GM12891 (cell line): ENCODE measurements at regions not wholly inside any gene's neighbourhood (a gene's known extent, or its start where the extent isn't known, plus 50 kb on each side); places are given as distances from the start of the nearest gene placed in this dataset.

Experiments used
- POLR2A ChIP-seq: IDR thresholded peaks from 2 replicates; pipeline ENCODE4 v1.6.1; 2011; ENCODE audit warnings: low read depth, low read length, control low read depth
- POLR2AphosphoS5 ChIP-seq: IDR thresholded peaks from 2 replicates; pipeline ENCODE4 v1.6.1; 2011; ENCODE audit warnings: low read depth, low read length, control low read depth
- SPI1 ChIP-seq: IDR thresholded peaks from 2 replicates; pipeline ENCODE4 v1.6.1; 2011; ENCODE audit warnings: low read depth, low read length, control low read depth
- TAF1 ChIP-seq: IDR thresholded peaks from 2 replicates; pipeline ENCODE4 v1.6.1; 2011; ENCODE audit warnings: low read depth, low read length, control low read depth

DNA sequence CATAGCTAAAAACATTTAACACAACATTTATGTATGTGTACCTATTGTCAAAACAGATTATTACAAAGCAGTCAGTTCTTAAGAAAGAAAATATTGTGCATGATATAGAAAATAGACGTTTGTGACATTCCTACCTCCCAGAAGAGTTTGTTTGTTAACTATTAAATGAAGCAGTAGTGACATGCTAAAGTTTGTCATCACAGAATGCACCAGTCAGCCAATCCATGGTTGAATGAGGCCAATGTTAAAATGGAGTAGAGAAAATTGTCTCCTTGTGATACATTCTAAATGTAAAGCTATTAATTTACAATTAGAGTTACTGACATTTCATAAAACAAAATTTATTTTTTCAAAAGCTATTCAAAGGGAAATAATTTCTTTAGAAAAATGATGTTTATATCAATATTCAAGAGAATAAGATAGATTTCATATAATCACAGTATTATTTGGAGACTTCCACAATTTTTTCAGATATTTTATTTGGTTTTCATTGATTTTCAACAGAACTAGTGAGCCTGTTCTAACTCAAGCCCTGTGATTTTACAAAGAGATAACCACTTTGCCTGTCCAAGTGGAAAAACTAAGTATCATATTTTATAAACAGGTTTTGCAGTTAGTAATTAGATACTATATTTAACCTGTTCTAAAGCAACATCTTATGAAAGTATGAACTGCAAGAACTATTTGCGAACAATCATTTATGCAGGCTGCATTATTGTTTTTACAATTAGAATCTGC, 176.8 kb downstream of the ISL1 start:
- TF ChIP-seq POLR2AphosphoS5 (no peak), POLR2A (no peak), TAF1 (no peak), SPI1 (no peak)
